HepG2 (cell line): ENCODE measurements at regions not wholly inside any gene's neighbourhood (a gene's known extent, or its start where the extent isn't known, plus 50 kb on each side); places are given as distances from the start of the nearest gene placed in this dataset.

Experiments used
- ATAC-seq: fragments of 200-7000 bp; cut with Tn5 transposase; 3 replicates; pipeline ENCODE4 v1.9.1; 2020; ENCODE audit warnings: mild to moderate bottlenecking, moderate library complexity
- BruUV-seq: library from RNA; stranded (reverse); fragments of 400-500 nt; replicated peaks from 2 replicates; lab custom pipeline; 2021; lab: Mats Ljungman, UMichigan
- CTCF ChIA-PET: fragments of 300-600 bp; formaldehyde crosslinking; extraction: SDS; loops from one replicate; lab custom pipeline; 2021; ENCODE audit warnings: low total read pairs, inconsistent platforms, low intra/inter-chr PET ratio; lab: Yijun Ruan, JAX
- POLR2A ChIA-PET: fragments of 350-600 bp; sonication (Branson Sonifier 250); formaldehyde crosslinking; loops from one replicate; lab custom pipeline; 2020; ENCODE audit warnings: antibody characterized with exemption, inconsistent platforms; lab: Yijun Ruan, JAX
- DNase-seq: peaks from one replicate; pipeline ENCODE4 v3.0.0-alpha.2; 2015; ENCODE audit warnings: low spot score
- FAIRE-seq: peaks from 3 replicates; lab custom pipeline; 2011; peaks lifted over from hg19 to GRCh38; lab: Jason Lieb, UNC
- H2AFZ ChIP-seq: one replicate; pipeline ENCODE4 v1.6.1; 2011; ENCODE audit warnings: low read length, inconsistent platforms
- H3K27ac ChIP-seq: fragments of 300-600 bp; 3 replicates; pipeline ENCODE4 v1.8.0; 2011; ENCODE audit warnings: mixed run types, mild to moderate bottlenecking, mixed read lengths, low read length, inconsistent platforms; ENCODE audit not compliant: insufficient read depth; ENCODE audit errors: extremely low read length
- H3K27me3 ChIP-seq, 2 experiments: fragments of 200-600 bp in 1 of 2; 2 replicates in 1 of 2; 3 replicates in 1 of 2; pipeline versions ENCODE4 v1.6.0 to v1.8.0; 2011; ENCODE audit warnings: low read length in 2 of 2, mild to moderate bottlenecking in 2 of 2, moderate library complexity in 2 of 2, inconsistent platforms in 1 of 2; ENCODE audit not compliant: insufficient read depth in 2 of 2, control insufficient read depth in 1 of 2
- H3K36me3 ChIP-seq, 2 experiments: fragments of 200-600 bp in 1 of 2; replicated peaks in 1 of 2; 2 replicates in 1 of 2; 3 replicates in 1 of 2; pipeline versions ENCODE4 v1.5.1 to v1.8.0; 2011; ENCODE audit warnings: low read length in 2 of 2, inconsistent platforms in 1 of 2; ENCODE audit not compliant: insufficient read depth in 2 of 2, control insufficient read depth in 1 of 2
- H3K4me1 ChIP-seq: 2 replicates; pipeline ENCODE4 v1.5.1; 2012; ENCODE audit warnings: low read length, inconsistent platforms; ENCODE audit not compliant: insufficient read depth
- H3K4me2 ChIP-seq: 2 replicates; pipeline ENCODE4 v1.6.0; 2011; ENCODE audit warnings: low read depth, low read length, inconsistent platforms
- H3K4me3 ChIP-seq, 3 experiments: fragments of 200-600 bp in 1 of 3; sonication (generic), shearing (Covaris generic) in 1 of 3; replicated peaks in 1 of 3; 2 replicates each; pipeline ENCODE4 v1.5.1; 2011 to 2016; ENCODE audit warnings: low read length in 3 of 3, inconsistent platforms in 2 of 3, low read depth in 2 of 3, mild to moderate bottlenecking in 2 of 3, control low read depth in 1 of 3, mixed read lengths in 1 of 3; ENCODE audit not compliant: insufficient read depth in 1 of 3
- H3K79me2 ChIP-seq: one replicate; pipeline ENCODE4 v1.6.1; 2011; ENCODE audit warnings: low read length, inconsistent platforms; ENCODE audit not compliant: insufficient read depth
- H3K9ac ChIP-seq: 2 replicates; pipeline ENCODE4 v1.6.0; 2011; ENCODE audit warnings: mild to moderate bottlenecking, low read depth, low read length, inconsistent platforms; ENCODE audit not compliant: insufficient read depth
- H3K9me3 ChIP-seq: 2 replicates; pipeline ENCODE4 v1.5.1; 2012; ENCODE audit warnings: mild to moderate bottlenecking, low read length
- H4K20me1 ChIP-seq: 2 replicates; pipeline ENCODE4 v1.6.0; 2011; ENCODE audit warnings: inconsistent platforms, mild to moderate bottlenecking, low read length, moderate library complexity; ENCODE audit not compliant: insufficient read depth
- AGO1 ChIP-seq: fragments of 200-400 bp; formaldehyde crosslinking; IDR thresholded peaks from 2 replicates; pipeline ENCODE4 v1.6.1; 2017; ENCODE audit warnings: mild to moderate bottlenecking, low read depth, low read length, moderate library complexity; ENCODE audit not compliant: poor library complexity, severe bottlenecking
- AGO2 ChIP-seq: fragments of 200-400 bp; formaldehyde crosslinking; optimal IDR thresholded peaks from 2 replicates; pipeline ENCODE3; 2017; ENCODE audit warnings: mild to moderate bottlenecking, low read depth, low read length, moderate library complexity
- AKAP8 ChIP-seq: sonication (generic); formaldehyde crosslinking; IDR thresholded peaks from 2 replicates; pipeline ENCODE4 v1.5.1; 2020; ENCODE audit warnings: mild to moderate bottlenecking, missing genetic modification reagents
- HIC2 ChIP-seq: sonication (generic); formaldehyde crosslinking; IDR thresholded peaks from 2 replicates; pipeline ENCODE4 v1.9.0; 2022; ENCODE audit warnings: low read depth, missing genetic modification reagents
- KLF13 ChIP-seq: sonication (generic); formaldehyde crosslinking; IDR thresholded peaks from 2 replicates; pipeline ENCODE4 v1.4.0; 2020; ENCODE audit warnings: mild to moderate bottlenecking, missing genetic modification reagents
- PHF20 ChIP-seq: sonication (generic); formaldehyde crosslinking; IDR thresholded peaks from 2 replicates; pipeline ENCODE4 v1.5.0; 2020; ENCODE audit warnings: mild to moderate bottlenecking, missing genetic modification reagents
- POGZ ChIP-seq: sonication (generic); formaldehyde crosslinking; IDR thresholded peaks from 2 replicates; pipeline ENCODE4 v1.4.0; 2020; ENCODE audit warnings: mild to moderate bottlenecking, missing genetic modification reagents
- SOX13 ChIP-seq, 3 experiments: fragments of 450-650 bp in 1 of 3; sonication (generic) in 1 of 3; formaldehyde crosslinking in 1 of 3; IDR thresholded peaks in 2 of 3; conservative IDR thresholded peaks in 1 of 3; 2 replicates each; pipeline versions ENCODE4 v1.5.0 to v1.6.1; 2016 to 2020; ENCODE audit warnings: antibody characterized with exemption in 1 of 3, mild to moderate bottlenecking in 1 of 3, missing compliant biosample characterization in 1 of 3, missing genetic modification reagents in 1 of 3, moderate library complexity in 1 of 3
- SP2 ChIP-seq: sonication (generic); formaldehyde crosslinking; IDR thresholded peaks from 2 replicates; pipeline ENCODE4 v1.5.1; 2020; ENCODE audit warnings: mild to moderate bottlenecking, missing genetic modification reagents
- U2AF1 ChIP-seq: fragments of 200-400 bp; formaldehyde crosslinking; optimal IDR thresholded peaks from 2 replicates; pipeline ENCODE3; 2017; ENCODE audit warnings: mild to moderate bottlenecking, low read depth, low read length
- ZNF207 ChIP-seq: fragments of 450-650 bp; IDR thresholded peaks from 2 replicates; pipeline ENCODE4 v1.6.1; 2016; ENCODE audit warnings: antibody characterized with exemption, borderline replicate concordance
- ZNF598 ChIP-seq: sonication (generic); formaldehyde crosslinking; IDR thresholded peaks from 2 replicates; pipeline ENCODE4 v1.5.1; 2020; ENCODE audit warnings: mild to moderate bottlenecking, missing genetic modification reagents, borderline replicate concordance
- ZNF615 ChIP-seq: sonication (generic); formaldehyde crosslinking; IDR thresholded peaks from 2 replicates; pipeline ENCODE4 v1.5.0; 2020; ENCODE audit warnings: mild to moderate bottlenecking, missing genetic modification reagents, borderline replicate concordance
- ZNF619 ChIP-seq: sonication (generic); formaldehyde crosslinking; IDR thresholded peaks from 2 replicates; pipeline ENCODE4 v1.4.0; 2020; ENCODE audit warnings: mild to moderate bottlenecking, missing genetic modification reagents
- WGBS: methylation state at CpG from one replicate; pipeline ENCODE4 v1.1.6; 2017; ENCODE audit warnings: low lambda C conversion rate; 5-methylcytosine and 5-hydroxymethylcytosine counted together
- in situ Hi-C: cut with HindIII; loops from 2 replicates; pipeline ENCODE4 v1.10.0; 2017; ENCODE audit warnings: low pct_unique_long_range_greater_than_20kb; ENCODE audit not compliant: extremely low pct_ligation_motif_present
- intact Hi-C: fragments of 100-400 bp; cut with micrococcal nuclease; formaldehyde crosslinking; loops from one replicate; pipeline ENCODE4 v1.10.0; 2022; ENCODE audit not compliant: unreplicated experiment
- TF ChIP-seq, protein P1 (sequence below), 2 experiments: sonication (generic) in 1 of 2; formaldehyde crosslinking in 1 of 2; IDR thresholded peaks; 2 replicates each; pipeline versions ENCODE4 v1.4.0 to v1.6.1; 2018 to 2020; ENCODE audit warnings: missing genetic modification reagents in 2 of 2, borderline replicate concordance in 1 of 2, low read depth in 1 of 2, mild to moderate bottlenecking in 1 of 2, missing biosample characterization in 1 of 2

DNA sequence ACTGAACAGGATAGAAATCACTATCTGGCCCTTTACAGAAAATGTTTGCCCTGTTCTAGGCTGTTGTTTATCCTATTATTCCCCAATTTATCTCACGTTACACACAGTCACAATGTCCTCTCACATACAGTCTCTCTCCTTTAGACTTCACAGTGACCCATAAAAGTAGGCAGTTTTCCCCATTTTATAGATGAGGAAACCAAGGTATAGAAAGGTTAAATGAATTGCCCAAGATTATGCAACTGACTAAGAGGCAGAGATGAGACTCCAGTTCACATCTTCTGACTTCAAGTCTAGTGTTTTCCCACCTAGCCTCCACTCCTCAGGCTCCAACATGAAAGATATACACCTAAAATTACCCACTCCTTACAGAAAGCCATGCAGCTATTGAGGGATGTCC, 99.3 kb upstream of the PLCL2 start:
- intact Hi-C loops: no loop called here
- CTCF ChIA-PET: no interaction called here
- TF ChIP-seq, protein P1, sequence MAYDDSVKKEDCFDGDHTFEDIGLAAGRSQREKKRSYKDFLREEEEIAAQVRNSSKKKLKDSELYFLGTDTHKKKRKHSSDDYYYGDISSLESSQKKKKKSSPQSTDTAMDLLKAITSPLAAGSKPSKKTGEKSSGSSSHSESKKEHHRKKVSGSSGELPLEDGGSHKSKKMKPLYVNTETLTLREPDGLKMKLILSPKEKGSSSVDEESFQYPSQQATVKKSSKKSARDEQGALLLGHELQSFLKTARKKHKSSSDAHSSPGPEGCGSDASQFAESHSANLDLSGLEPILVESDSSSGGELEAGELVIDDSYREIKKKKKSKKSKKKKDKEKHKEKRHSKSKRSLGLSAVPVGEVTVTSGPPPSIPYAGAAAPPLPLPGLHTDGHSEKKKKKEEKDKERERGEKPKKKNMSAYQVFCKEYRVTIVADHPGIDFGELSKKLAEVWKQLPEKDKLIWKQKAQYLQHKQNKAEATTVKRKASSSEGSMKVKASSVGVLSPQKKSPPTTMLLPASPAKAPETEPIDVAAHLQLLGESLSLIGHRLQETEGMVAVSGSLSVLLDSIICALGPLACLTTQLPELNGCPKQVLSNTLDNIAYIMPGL (CRISPR knock-in tag; IDR thresholded peaks at IDR 0.05; ENCODE audit: borderline replicate concordance in 1 of 2, low read depth in 1 of 2): no peak
- TF ChIP-seq U2AF1: no peak
- TF ChIP-seq PHF20 (CRISPR knock-in tag): no peak
- no peak for TF ChIP-seq KLF13 (CRISPR knock-in tag)
- no peak for TF ChIP-seq POGZ
- TF ChIP-seq AGO1: no peak
- TF ChIP-seq, all 625 proteins: peak for 0
- no peaks in the 10 kb centered on the region; a peak in 2 of 5 replicates for H3K27me3 ChIP-seq
- no peaks in the 10 kb centered on the region for H3K36me3 ChIP-seq
- no peak overlapping the region for H3K4me2 ChIP-seq
- in situ Hi-C loops: no loop called here
- H3K4me1 ChIP-seq: no peaks in the 10 kb centered on the region
- BruUV-seq: no TSS peak
- no peaks in the 10 kb centered on the region for H3K9me3 ChIP-seq
- WGBS: 9% methylated on average over 1 of the region's 1 CpG
- H3K9ac ChIP-seq: no peak overlapping the region
- DNase-seq: no peak
- H3K79me2 ChIP-seq: no peaks in the 10 kb centered on the region
- H3K27ac ChIP-seq: no peak overlapping the region
- POLR2A ChIA-PET: no interaction called here
- H2AFZ ChIP-seq: no peak overlapping the region
- no peak for ATAC-seq
- no peak overlapping the region for H3K4me3 ChIP-seq
- no peak for FAIRE-seq
- H4K20me1 ChIP-seq: no peaks in the 10 kb centered on the region

DNA sequence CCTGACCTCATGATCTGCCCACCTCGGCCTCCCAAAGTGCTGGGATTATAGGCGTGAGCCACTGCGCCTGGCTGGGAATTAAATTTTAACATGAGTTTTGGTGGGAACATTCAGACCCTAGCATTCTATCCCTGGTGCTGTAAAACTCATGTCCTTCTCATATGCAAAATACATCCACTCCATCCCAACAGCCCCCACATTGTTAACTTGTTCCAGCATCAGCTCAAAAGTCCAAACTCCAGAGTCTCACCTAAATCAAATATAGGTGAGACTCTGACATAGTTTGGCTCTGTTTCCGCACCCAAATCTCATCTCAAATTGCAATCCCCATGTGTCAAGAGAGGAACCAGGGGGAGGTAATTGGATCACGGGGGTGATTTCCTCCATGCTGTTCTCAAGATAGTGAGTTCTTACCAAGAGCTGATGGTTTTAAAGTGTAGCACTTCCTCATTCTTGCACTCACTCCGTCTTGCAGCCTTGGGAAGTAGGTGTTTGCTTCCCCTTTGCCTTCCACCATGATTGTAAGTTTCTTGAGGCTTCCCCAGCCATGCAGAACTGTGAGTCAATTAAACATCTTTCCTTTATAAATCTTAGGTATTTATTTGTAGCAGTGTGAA, 96.2 kb upstream of the PLCL2 start:
- no peak overlapping the region for H3K9ac ChIP-seq
- CTCF ChIA-PET: no interaction called here
- H2AFZ ChIP-seq: no peak overlapping the region
- DNase-seq (no peak), ATAC-seq (no peak), FAIRE-seq (no peak)
- H3K4me3 ChIP-seq: no peak overlapping the region
- H3K27ac ChIP-seq: no peak overlapping the region
- no peak overlapping the region for H3K4me2 ChIP-seq
- 31% methylated on average over 6 of the region's 6 CpGs for WGBS
- H3K27me3 ChIP-seq: no peaks in the 10 kb centered on the region; a peak in 1 of 5 replicates
- BruUV-seq: no TSS peak
- H3K36me3 ChIP-seq: no peaks in the 10 kb centered on the region
- H3K79me2 ChIP-seq: no peaks in the 10 kb centered on the region
- H3K4me1 ChIP-seq: no peaks in the 10 kb centered on the region
- POLR2A ChIA-PET: no interaction called here
- in situ Hi-C loops (no loop called here), intact Hi-C loops (no loop called here)
- no peaks in the 10 kb centered on the region for H3K9me3 ChIP-seq
- no peaks in the 10 kb centered on the region for H4K20me1 ChIP-seq
- no peak for TF ChIP-seq HIC2 (CRISPR knock-in tag)
- no peak for TF ChIP-seq ZNF619 (CRISPR knock-in tag)
- TF ChIP-seq AKAP8 (CRISPR knock-in tag): no peak
- TF ChIP-seq SOX13 (IDR thresholded peaks at IDR 0.05): no peak
- TF ChIP-seq SOX13 (CRISPR knock-in tag; conservative IDR thresholded peaks at IDR 0.05 in 1 of 2, IDR thresholded peaks at IDR 0.05 in 1 of 2): no peak
- no peak for TF ChIP-seq ZNF615 (CRISPR knock-in tag)
- TF ChIP-seq ZNF207: no peak
- no peak for TF ChIP-seq ZNF598 (CRISPR knock-in tag)
- TF ChIP-seq AGO2: no peak
- TF ChIP-seq SP2 (CRISPR knock-in tag): no peak
